SU-DHL-6 (cell line): ENCODE measurements at regions not wholly inside any gene's neighbourhood (a gene's known extent, or its start where the extent isn't known, plus 50 kb on each side); places are given as distances from the start of the nearest gene placed in this dataset.

Source experiments
- EZH2phosphoT487 ChIP-seq: fragments of 200-600 bp; sonication (generic), shearing (Covaris generic); conservative IDR thresholded peaks from 2 replicates; pipeline ENCODE4 v1.6.1; 2018; ENCODE audit warnings: mild to moderate bottlenecking, antibody characterized with exemption, low read length, moderate library complexity, mixed read lengths
- TF ChIP-seq, protein P1 (sequence below): fragments of 200-600 bp; sonication (generic); IDR thresholded peaks from one replicate; pipeline ENCODE4 v1.5.1; 2017; ENCODE audit warnings: antibody characterized with exemption, mild to moderate bottlenecking, low read length, moderate library complexity; ENCODE audit not compliant: insufficient read depth, poor library complexity, severe bottlenecking

GRCh38 chr11:119804698-119805097 lies 75.7 kb upstream of the NECTIN1 start:
- TF ChIP-seq, protein P1, sequence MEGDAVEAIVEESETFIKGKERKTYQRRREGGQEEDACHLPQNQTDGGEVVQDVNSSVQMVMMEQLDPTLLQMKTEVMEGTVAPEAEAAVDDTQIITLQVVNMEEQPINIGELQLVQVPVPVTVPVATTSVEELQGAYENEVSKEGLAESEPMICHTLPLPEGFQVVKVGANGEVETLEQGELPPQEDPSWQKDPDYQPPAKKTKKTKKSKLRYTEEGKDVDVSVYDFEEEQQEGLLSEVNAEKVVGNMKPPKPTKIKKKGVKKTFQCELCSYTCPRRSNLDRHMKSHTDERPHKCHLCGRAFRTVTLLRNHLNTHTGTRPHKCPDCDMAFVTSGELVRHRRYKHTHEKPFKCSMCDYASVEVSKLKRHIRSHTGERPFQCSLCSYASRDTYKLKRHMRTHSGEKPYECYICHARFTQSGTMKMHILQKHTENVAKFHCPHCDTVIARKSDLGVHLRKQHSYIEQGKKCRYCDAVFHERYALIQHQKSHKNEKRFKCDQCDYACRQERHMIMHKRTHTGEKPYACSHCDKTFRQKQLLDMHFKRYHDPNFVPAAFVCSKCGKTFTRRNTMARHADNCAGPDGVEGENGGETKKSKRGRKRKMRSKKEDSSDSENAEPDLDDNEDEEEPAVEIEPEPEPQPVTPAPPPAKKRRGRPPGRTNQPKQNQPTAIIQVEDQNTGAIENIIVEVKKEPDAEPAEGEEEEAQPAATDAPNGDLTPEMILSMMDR: no peak
- TF ChIP-seq EZH2phosphoT487: no peak
